ENCODE measurements at regions not wholly inside any gene's neighbourhood (a gene's known extent, or its start where the extent isn't known, plus 50 kb on each side); places are given as distances from the start of the nearest gene placed in this dataset.

DNA sequence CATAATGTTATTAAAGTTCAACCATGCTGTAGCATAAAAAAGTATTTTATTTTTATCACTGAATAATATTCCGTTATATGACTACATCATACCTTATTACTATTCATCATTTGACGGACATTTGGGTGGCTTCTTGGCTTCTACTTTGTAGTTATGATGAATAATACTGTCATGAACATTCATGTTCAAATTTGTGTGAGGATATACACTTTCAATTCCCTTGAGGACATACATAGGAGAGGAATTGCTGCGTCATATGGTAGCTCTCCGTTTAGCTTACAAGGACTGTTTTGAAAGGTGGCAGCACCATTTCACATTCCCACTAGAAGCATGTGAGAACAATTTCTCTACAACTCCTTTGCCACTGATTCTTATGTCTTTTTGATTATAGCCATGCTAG lies 910.8 kb upstream of the MIR17HG start:
- Mint-ChIP-seq H3K36me3 (ENCODE audit: insufficient read depth in 2 of 2) (no peaks in the 10 kb centered on the region), H3K27ac (no peak overlapping the region), H3K27me3 (ENCODE audit: low read depth) (no peaks in the 10 kb centered on the region), H3K4me3 (no peak overlapping the region), H3K4me1 (ENCODE audit: low read depth) (no peaks in the 10 kb centered on the region), H3K9me3 (peaks cover 1 to 4% of the 10 kb centered on the region in 2 donors)
- no peak for ATAC-seq (replicated peaks in 1 of 2)
- DNase-seq: no peak

DNA sequence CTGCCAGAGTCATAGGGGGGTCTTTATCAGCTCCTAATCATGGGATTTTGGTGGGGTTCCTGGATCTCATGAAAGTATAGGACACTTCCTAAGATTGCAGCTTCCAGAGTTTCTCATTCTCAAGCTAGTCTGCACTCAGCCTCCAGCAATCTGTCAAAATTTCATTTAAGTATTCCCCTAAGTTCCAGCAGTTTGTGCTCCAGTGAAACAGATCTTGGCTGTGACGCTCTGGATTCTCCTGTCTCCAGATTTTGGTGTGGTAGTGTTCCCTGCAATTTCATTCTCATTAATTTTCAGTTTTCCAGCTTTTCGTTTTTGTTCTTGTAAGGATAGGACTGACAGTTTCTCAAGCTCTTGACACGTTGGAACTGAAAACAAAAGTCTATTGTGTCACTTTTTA lies 908.9 kb upstream of the MIR17HG start:
- Mint-ChIP-seq H3K4me3 (no peak overlapping the region), H3K27me3 (ENCODE audit: low read depth) (no peaks in the 10 kb centered on the region), H3K27ac (no peak overlapping the region), H3K9me3 (peaks cover 0 to 2% of the 10 kb centered on the region in 2 donors), H3K4me1 (ENCODE audit: low read depth) (no peaks in the 10 kb centered on the region), H3K36me3 (ENCODE audit: insufficient read depth in 2 of 2) (no peaks in the 10 kb centered on the region)
- no peak for ATAC-seq (replicated peaks in 1 of 2)
- no peak for DNase-seq

DNA sequence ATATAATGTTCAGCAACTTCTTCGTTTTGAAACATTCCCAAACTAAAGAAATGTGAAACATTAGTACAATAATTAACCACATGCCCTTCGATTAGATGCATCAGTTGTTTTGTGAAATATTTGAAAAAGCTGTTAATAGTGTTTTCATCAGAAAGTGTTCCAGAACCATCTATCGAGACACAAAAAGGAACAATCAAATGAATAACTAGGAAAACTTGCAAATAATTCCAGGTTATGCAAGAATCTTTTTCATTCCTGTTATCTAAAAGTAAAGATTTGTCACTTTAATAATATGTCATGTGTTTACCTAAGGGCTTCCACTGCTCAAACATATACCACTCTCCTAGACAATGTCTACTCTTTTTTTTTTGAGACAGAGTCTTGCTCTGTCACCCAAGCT lies 904.2 kb upstream of the MIR17HG start:
- H3K4me3 Mint-ChIP-seq: no peak overlapping the region
- no peaks in the 10 kb centered on the region for H3K4me1 Mint-ChIP-seq (ENCODE audit: low read depth)
- DNase-seq (no peak), ATAC-seq (replicated peaks in 1 of 2) (no peak)
- H3K9me3 Mint-ChIP-seq: peaks cover 4 to 7% of the 10 kb centered on the region in 2 donors
- no peaks in the 10 kb centered on the region for H3K36me3 Mint-ChIP-seq (ENCODE audit: insufficient read depth in 2 of 2)
- no peaks in the 10 kb centered on the region for H3K27me3 Mint-ChIP-seq (ENCODE audit: low read depth)
- H3K27ac Mint-ChIP-seq: no peak overlapping the region

DNA sequence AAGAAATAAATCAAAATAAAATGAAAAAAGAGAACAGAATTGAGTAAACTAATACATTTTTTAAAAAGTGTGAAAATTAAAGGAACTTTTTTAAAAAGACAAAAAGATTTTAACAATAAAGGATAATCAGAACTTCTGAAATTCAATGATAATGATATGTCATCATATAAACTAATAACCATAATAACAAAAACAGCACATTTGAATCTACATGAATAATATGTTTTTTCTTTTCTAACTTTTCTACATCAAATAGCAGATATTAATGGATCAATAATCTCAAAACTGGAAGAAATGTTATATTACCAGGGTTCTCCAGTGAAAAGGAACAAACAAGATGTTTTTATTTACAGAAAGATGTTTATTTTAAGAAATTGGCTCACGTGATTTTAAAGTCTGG lies 903.3 kb upstream of the MIR17HG start:
- Mint-ChIP-seq H3K9me3 (peaks cover 7 to 9% of the 10 kb centered on the region in 2 donors), H3K4me1 (ENCODE audit: low read depth) (no peaks in the 10 kb centered on the region), H3K36me3 (ENCODE audit: insufficient read depth in 2 of 2) (no peaks in the 10 kb centered on the region), H3K27me3 (ENCODE audit: low read depth) (no peaks in the 10 kb centered on the region), H3K4me3 (no peak overlapping the region), H3K27ac (no peak overlapping the region)
- ATAC-seq (replicated peaks in 1 of 2): no peak
- no peak for DNase-seq

DNA sequence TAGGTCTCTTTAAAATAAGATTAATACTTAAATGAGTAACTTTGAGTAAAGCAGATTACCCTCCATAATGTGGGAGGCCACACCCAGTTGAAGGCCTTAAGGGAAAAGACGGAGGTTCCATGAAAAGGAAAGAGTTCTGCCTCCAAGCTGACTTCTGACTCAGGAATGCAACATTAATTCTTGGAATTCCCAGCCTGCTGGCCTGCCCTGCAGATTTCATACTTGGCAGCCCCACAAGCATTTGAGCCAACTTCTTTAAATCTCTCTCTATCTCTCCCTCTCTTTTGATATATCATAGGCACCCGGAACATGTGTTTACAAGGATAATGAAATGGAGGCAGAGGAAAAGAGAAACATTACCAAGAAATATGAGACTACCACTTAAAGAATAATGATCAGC lies 902.3 kb upstream of the MIR17HG start:
- DNase-seq (no peak), ATAC-seq (replicated peaks in 1 of 2) (no peak)
- H3K36me3 Mint-ChIP-seq (ENCODE audit: insufficient read depth in 2 of 2): no peaks in the 10 kb centered on the region
- H3K4me1 Mint-ChIP-seq (ENCODE audit: low read depth): no peaks in the 10 kb centered on the region
- H3K27me3 Mint-ChIP-seq (ENCODE audit: low read depth): no peaks in the 10 kb centered on the region
- H3K9me3 Mint-ChIP-seq: peaks cover 7 to 9% of the 10 kb centered on the region in 2 donors
- no peak overlapping the region for H3K4me3 Mint-ChIP-seq
- no peak overlapping the region for H3K27ac Mint-ChIP-seq

DNA sequence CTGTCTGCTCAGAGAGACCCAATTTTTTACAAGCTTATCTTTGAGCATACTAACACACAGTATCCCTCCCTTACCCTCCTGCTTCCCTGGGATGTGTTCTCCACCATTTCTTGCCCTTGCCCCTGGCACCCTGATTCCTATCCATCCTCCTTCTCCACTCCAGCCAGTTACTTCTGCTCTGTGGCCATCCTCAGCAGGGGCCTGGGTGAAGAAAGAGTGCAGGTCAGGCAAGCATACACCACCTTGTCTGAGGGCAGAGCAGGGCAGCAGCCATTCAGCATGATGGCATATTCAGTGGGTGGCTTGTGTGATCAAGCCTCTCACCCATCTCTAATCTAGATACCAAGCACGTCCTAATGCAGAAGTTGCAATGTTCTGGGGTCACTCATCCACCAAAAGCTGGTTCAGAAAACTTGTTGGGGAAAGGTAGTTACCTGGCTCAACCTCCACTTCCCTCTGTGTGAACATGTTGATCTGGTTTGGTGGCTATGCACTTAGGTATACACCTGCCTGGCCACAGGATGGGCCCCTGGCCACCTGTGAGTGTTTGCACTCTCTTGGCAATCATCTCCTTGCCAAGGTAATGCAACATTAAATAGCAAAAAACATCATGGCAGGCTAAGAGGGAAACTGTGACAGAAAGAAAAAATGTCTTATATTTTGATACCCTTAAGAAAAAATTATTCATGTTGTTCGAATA lies 900.3 kb upstream of the MIR17HG start:
- H3K4me3 Mint-ChIP-seq: no peak overlapping the region

DNA sequence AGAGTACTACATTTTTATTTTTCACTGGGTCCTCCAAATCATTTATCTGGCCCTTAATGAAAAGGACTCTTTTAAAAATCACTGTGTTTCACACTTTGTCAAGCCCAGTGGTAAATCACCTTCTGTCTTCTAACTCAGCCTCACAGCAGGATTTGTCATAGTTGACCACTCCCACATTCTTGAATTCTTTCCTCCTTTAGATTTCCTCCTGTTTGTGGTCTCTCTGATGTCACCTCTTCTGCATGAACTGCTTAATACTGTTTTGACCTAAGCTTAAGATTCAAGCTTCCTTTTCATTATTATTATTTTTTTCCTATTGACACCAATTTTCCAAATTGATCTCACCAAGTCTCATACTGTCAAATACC lies 899.8 kb upstream of the MIR17HG start:
- Mint-ChIP-seq H3K9me3 (peaks cover 7 to 9% of the 10 kb centered on the region in 2 donors), H3K4me3 (no peak overlapping the region), H3K36me3 (ENCODE audit: insufficient read depth in 2 of 2) (no peaks in the 10 kb centered on the region), H3K27ac (no peak overlapping the region), H3K4me1 (ENCODE audit: low read depth) (no peaks in the 10 kb centered on the region), H3K27me3 (ENCODE audit: low read depth) (no peaks in the 10 kb centered on the region)
- DNase-seq (no peak), ATAC-seq (replicated peaks in 1 of 2) (no peak)

More for the DNA sequence above, 900.3 kb upstream of the MIR17HG start:
- Mint-ChIP-seq H3K9me3 (peaks cover 7 to 9% of the 10 kb centered on the region in 2 donors), H3K4me1 (ENCODE audit: low read depth) (no peaks in the 10 kb centered on the region), H3K27ac (no peak overlapping the region), H3K36me3 (ENCODE audit: insufficient read depth in 2 of 2) (no peaks in the 10 kb centered on the region), H3K27me3 (ENCODE audit: low read depth) (no peaks in the 10 kb centered on the region)
- ATAC-seq (replicated peaks in 1 of 2): no peak
- DNase-seq: no peak

DNA sequence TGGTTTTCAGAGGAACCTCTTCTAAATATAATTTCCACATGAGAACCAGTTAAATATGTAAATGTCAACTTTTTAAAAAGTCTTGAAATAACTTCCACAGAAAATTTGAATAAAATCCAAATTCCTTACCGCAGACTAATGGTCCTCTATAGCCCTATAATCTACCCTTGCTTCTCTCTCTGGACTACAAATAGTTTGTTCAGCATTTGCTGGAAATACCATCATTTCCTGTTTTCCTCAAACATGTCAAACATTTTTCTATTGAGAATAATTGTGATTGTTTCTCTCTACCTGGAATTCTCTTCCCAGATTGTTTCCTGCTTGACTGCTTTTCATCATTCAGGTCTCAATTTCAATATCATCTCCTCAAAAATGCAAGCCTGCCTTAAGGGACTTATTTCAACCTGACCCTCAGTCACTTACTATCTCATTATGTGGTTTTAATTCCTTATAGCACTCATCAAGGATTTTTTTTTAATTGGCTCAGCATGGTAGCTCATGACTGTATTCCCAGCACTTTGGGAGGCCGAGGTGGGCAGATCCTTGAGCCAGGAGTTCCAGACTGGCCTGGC lies 898.9 kb upstream of the MIR17HG start:
- no peak for DNase-seq
- no peaks in the 10 kb centered on the region for H3K27me3 Mint-ChIP-seq (ENCODE audit: low read depth)
- no peak overlapping the region for H3K4me3 Mint-ChIP-seq
- H3K4me1 Mint-ChIP-seq (ENCODE audit: low read depth): no peaks in the 10 kb centered on the region
- H3K9me3 Mint-ChIP-seq: peaks cover 9 to 10% of the 10 kb centered on the region in 2 donors
- no peak overlapping the region for H3K27ac Mint-ChIP-seq
- no peak for ATAC-seq (replicated peaks in 1 of 2)
- no peaks in the 10 kb centered on the region for H3K36me3 Mint-ChIP-seq (ENCODE audit: insufficient read depth in 2 of 2)

DNA sequence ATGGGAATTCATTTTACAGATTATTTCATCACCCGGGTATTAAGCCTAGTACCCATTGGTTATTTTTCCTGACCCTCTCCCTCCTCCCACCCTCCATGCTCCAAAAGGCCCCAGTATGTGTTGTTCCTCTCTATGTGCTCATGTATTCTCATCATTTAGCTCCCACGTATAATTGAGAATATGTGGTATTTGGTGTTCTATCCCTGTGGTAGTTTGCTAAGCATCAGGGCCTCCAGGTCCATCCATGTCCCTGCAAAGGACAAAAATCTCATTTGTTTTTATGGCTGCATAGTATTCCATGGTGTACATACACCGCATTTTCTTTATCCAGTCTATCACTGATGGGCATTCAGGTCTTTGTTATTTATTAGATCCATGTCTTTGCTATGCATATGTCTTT lies 894.1 kb upstream of the MIR17HG start:
- H3K27me3 Mint-ChIP-seq (ENCODE audit: low read depth): no peaks in the 10 kb centered on the region
- DNase-seq (no peak), ATAC-seq (replicated peaks in 1 of 2) (no peak)
- no peak overlapping the region for H3K4me3 Mint-ChIP-seq
- H3K9me3 Mint-ChIP-seq: peaks cover 3 to 6% of the 10 kb centered on the region in 2 donors
- no peak overlapping the region for H3K27ac Mint-ChIP-seq
- no peaks in the 10 kb centered on the region for H3K4me1 Mint-ChIP-seq (ENCODE audit: low read depth)
- H3K36me3 Mint-ChIP-seq (ENCODE audit: insufficient read depth in 2 of 2): no peaks in the 10 kb centered on the region

DNA sequence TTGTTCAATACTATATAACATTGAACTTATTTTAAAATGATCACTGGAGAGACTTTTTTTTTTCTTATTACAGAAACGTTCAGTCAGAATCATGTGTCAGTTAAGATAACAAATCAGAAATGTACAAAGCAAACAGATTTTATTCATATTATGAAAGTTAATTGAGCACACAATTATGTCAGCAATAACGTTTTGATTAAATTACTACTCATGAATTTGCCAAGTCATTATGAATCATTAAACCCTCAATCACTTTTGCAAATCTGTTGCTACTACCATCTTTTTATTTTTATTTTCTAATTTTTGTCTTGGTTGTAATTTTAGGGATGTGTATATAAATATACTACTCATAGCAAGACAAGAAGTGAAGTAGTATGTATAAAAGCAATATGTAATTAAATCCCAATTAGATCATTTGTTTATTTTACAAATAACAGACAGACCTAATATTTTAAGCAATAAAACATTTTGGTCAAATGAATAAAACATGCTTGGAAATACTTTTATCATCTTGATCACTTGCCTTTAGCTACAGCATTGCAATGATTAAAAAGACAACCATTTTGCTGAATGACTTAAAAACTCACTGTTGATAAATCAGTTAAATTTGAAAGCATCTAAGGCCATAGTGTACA lies 893.4 kb upstream of the MIR17HG start:
- ATAC-seq (replicated peaks in 1 of 2): no peak
- Mint-ChIP-seq H3K27me3 (ENCODE audit: low read depth) (no peaks in the 10 kb centered on the region), H3K27ac (no peak overlapping the region), H3K36me3 (ENCODE audit: insufficient read depth in 2 of 2) (no peaks in the 10 kb centered on the region), H3K9me3 (peaks cover 0 to 3% of the 10 kb centered on the region in 2 donors), H3K4me1 (ENCODE audit: low read depth) (no peaks in the 10 kb centered on the region), H3K4me3 (no peak overlapping the region)
- no peak for DNase-seq

DNA sequence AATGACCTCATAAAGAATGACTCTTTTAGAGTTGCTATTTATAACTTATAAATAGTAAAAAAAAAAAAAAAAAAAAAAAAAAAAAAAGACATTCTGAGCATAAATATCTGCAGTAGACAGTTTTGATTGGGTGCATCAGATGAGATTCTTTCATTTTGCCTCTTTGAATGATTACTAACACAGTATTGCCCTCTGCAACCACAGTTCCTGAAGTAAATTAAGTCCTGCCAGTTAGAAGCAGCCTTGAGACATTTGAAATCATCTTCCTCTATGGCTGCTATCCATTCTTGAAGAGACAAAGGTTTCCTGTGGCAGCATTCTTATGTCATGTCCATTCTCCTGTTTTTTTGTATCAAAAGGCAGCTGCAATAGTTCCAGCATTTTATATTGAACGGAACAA lies 892.4 kb upstream of the MIR17HG start:
- H3K27me3 Mint-ChIP-seq (ENCODE audit: low read depth): no peaks in the 10 kb centered on the region
- no peaks in the 10 kb centered on the region for H3K4me1 Mint-ChIP-seq (ENCODE audit: low read depth)
- H3K4me3 Mint-ChIP-seq: no peak overlapping the region
- no peak for ATAC-seq (replicated peaks in 1 of 2)
- H3K9me3 Mint-ChIP-seq: peaks cover 0 to 3% of the 10 kb centered on the region in 2 donors
- H3K36me3 Mint-ChIP-seq (ENCODE audit: insufficient read depth in 2 of 2): no peaks in the 10 kb centered on the region
- no peak overlapping the region for H3K27ac Mint-ChIP-seq
- DNase-seq: no peak

DNA sequence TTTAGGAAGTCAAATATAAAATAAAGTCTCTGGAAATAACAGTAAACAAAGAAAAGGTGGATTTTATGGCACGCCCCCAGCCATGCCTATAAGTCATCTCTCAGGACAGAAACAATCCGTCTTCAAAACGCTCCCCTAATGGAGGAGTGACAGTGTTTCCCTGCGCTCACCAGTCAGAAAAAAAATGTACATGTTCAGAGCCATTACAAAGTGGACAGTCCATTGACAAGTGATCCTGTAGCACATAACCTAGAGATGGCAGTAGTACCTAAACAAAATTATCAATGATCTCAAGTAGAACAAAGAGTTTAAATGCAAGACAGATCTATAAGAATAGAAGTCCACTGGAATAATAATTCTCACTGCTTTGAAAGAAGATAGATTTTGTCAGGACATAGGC lies 891.7 kb upstream of the MIR17HG start:
- no peaks in the 10 kb centered on the region for H3K36me3 Mint-ChIP-seq (ENCODE audit: insufficient read depth in 2 of 2)
- H3K27ac Mint-ChIP-seq: no peak overlapping the region
- no peak overlapping the region for H3K4me3 Mint-ChIP-seq
- no peak for ATAC-seq (replicated peaks in 1 of 2)
- no peak for DNase-seq
- no peaks in the 10 kb centered on the region for H3K4me1 Mint-ChIP-seq (ENCODE audit: low read depth)
- H3K9me3 Mint-ChIP-seq: peaks cover 0 to 3% of the 10 kb centered on the region in 2 donors
- no peaks in the 10 kb centered on the region for H3K27me3 Mint-ChIP-seq (ENCODE audit: low read depth)

DNA sequence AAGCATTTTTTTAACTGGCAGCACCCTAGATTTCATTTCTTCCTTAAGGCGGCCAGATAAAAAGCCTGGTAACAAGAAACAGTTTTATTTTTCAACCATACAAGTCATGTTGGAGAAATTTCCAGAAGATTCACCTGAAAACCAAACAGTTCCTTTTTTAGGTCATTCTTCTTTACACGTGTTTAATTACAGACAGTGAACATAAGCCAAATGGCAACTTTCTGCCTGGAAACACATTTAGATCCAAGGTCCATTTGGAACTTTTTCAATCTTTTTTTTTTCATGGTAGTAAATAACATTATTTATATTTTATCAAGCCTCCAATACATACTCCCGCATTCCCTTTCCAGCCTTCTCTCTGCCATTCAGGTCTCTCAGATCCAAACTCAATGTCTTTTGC lies 886.1 kb upstream of the MIR17HG start:
- DNase-seq: no peak
- no peaks in the 10 kb centered on the region for H3K27me3 Mint-ChIP-seq (ENCODE audit: low read depth)
- no peaks in the 10 kb centered on the region for H3K36me3 Mint-ChIP-seq (ENCODE audit: insufficient read depth in 2 of 2)
- no peaks in the 10 kb centered on the region for H3K9me3 Mint-ChIP-seq
- H3K4me1 Mint-ChIP-seq (ENCODE audit: low read depth): no peaks in the 10 kb centered on the region
- no peak for ATAC-seq (replicated peaks in 1 of 2)
- no peak overlapping the region for H3K27ac Mint-ChIP-seq
- H3K4me3 Mint-ChIP-seq: no peak overlapping the region

DNA sequence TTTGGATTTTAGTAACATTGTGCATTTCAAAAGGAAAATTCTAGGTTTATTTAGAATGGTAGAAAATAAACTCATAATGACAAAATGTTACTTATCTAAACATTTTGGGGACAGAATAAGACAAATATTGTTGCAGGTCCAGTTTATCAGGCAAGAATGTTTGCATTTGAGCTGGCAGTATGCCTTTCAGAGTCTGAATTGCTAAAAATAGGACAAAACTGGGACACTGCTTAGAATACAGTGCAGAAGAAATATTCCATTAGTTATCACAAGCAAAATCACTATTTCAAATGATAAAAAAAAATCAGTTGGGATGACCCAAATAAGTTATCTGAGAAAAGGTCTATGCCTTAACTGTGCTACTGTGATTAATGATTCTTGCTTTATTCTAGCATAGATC lies 870.3 kb upstream of the MIR17HG start:
- no peaks in the 10 kb centered on the region for H3K36me3 Mint-ChIP-seq (ENCODE audit: insufficient read depth in 2 of 2)

More for the DNA sequence above, 870.3 kb upstream of the MIR17HG start:
- no peak for DNase-seq
- no peak for ATAC-seq (replicated peaks in 1 of 2)
- Mint-ChIP-seq H3K27ac (no peak overlapping the region), H3K4me1 (ENCODE audit: low read depth) (no peaks in the 10 kb centered on the region), H3K4me3 (no peak overlapping the region), H3K27me3 (ENCODE audit: low read depth) (no peaks in the 10 kb centered on the region), H3K9me3 (peaks cover 4 to 7% of the 10 kb centered on the region in 2 donors)
